EH (cell line): ENCODE measurements at regions not wholly inside any gene's neighbourhood (a gene's known extent, or its start where the extent isn't known, plus 50 kb on each side); places are given as distances from the start of the nearest gene placed in this dataset.

ENCODE experiments used
- DNase-seq: peaks from one replicate; pipeline ENCODE4 v3.0.0-alpha.2; 2015; ENCODE audit warnings: low read depth

DNA sequence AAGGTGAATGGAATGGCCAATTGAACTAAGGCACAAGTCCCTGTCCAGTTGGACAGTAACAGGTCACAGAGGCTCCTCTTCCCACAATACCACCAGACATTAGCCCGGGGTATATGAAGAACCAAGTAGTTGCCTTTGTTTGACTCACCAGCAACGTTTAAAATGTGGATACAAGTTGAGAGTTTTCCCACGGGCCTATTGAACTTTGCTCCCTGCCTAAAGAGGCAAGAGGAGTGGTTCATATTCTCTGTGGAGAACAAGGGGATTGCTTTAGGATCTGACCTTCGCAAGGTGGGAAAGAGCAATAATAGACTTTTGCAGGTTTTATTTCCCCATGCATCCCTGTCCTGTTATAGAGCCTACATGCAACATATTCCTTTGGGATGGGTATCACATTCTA lies 177.2 kb downstream of the POU4F1 start:
- DNase-seq, result no peak

DNA sequence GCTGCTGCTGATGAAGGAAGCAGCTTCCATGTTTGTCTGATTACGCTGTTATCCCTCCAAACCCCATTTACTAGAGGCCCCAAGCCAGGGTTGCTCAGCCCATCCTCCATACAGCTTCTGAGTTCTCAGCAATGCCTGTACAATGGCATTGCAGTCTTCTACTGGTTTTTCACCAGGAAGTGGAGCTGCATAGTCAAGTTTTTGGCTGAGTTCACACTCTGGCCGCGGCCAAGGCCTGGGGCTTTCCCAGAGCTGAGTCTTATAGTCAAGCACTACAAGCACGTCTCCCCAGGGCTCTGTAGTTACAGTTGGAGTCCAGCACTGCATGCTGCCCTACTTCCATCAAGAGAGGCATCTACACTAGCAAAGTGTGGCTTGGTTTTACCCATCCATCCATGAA lies 182.5 kb downstream of the POU4F1 start:
- DNase-seq, result no peak

DNA sequence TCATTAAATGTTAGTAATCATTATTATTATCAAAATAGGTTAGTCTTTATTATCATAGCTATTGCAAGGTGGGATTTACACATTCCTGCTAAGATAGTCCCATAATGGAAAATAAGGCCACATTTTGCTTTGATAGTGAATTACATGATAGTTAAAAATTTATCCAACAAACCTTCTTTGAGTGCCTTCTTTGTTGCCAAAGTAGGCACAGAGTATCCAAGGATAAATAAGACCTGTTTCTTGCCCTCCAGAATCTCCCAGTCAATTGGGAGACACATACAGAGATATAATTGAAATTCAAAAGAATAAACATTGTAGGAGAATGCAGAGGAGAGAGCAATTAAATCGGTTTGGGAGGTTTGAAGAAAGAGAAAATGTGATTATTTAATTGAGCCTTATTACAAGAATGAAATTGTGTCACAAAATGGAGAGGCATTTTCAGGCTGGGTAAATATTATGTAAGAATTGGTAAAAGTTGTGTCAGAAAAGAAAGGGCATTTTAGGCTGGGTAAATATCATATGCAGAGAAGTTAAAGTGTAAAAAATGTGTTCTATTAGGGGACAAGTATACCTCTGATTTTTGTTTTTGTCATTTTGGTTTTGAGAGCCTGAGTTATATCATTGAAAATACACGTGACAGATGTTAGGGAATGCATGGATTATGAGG lies 189.3 kb downstream of the POU4F1 start:
- DNase-seq, result no peak

DNA sequence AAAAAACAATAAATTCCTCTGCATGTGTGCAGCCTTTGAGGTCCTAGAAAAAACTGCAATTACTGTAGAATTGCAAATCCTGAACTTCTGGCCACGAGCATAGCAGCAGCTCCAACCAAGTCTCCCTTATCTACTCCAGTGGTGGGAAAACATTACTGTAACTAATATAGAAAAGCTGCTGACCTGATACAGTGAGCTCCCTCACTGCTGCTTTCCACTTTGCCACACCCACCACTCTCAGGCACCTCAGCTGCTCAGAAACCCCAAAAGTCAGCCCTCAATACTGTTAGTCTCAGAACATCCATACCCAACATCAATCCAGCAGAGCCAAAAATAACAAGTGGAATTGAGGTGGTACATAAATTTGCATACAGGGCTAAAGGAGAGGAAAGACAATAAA lies 192.5 kb downstream of the POU4F1 start:
- no peak for DNase-seq

DNA sequence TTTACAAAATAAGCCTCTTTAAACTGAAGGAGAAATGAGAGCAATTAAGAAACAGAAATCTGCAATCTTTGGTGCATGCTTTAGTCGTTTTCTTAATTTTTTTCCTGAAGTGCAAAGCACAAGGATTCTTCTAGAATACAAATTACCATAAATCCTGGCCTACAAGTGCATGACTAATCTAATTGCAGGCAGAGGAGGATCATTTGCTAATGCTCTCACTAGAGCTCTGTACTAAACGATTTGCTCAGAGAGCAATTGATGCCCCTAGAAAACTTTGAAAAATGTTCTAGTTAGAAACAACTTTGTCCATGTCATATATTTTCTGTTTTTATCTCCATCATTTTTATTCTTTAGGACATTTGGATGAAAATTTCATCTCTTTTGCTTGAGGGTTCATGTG lies 193.2 kb downstream of the POU4F1 start:
- no peak for DNase-seq

DNA sequence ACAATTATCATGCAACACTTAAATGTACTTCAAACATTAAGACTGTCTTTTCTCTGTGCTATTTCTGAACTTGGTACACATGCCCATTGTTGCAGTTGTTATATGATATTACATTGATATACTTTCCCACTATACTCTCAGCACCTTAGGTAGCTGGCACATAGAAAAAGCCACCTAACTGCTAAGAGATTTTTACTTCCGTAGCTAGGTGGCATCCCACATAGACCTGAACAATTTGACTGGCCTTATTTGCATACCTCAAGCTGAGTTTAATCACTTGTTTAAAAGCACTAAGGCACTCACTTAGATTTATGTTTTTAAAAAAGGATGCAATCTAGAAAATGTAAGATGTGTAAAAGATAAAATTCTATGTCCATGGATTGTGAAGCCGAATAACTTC lies 194.2 kb downstream of the POU4F1 start:
- no peak for DNase-seq

DNA sequence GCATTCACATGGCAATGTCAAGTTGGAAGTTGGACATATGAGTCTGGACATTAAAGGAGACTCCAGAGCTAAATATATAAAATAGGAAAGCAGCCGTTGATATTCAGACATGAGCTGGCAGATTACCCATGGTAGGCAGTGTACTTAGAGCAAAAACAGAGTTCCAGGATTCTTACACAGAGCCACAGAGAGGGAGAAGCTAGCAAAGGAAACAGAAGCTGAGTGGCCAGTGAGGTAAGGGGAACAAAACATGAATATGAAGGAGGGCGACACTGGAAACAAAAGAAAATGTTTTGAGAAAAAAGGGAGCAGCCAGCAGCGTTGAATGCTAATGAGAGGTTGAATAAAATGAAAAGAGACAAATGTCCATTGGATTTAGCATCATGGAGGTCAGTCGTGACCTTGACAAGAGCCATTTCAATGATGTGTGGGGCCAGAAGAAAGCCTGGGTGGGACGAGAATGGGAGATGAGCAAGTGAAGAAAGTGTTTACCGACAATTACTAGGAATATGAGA lies 198.4 kb downstream of the POU4F1 start:
- DNase-seq, result no peak

DNA sequence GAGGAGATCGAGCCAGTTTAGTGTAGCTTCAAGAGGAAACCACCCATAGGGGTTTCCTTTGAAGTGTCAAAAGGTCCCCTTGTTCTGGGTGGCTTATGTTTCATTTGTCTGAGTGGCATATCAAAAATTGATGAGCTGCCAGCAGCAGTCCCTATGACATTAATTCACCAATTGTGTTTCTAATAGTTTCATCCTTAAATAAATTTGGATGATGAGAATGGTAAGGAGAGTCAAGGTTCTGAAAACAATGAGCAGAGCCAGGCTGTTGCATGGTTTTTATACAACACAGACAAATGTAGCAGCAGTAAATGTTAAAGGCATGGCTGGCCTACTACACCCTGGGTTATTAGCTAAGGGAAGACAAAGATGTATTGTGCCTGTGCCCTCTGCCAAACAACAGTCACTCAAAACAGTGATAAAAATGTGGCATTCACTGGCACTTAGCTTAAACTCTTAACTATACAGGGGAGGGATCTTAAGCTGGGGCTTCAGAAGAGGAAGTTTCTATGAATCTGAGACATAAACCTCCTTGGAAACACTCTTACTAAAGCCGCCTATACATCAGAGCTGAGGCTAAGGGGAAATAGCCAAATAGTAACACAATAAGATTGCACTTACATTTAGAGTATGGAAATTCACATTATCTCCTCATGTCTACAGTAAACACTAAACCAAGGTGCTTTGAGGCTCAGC lies 200.5 kb downstream of the POU4F1 start:
- no peak for DNase-seq

DNA sequence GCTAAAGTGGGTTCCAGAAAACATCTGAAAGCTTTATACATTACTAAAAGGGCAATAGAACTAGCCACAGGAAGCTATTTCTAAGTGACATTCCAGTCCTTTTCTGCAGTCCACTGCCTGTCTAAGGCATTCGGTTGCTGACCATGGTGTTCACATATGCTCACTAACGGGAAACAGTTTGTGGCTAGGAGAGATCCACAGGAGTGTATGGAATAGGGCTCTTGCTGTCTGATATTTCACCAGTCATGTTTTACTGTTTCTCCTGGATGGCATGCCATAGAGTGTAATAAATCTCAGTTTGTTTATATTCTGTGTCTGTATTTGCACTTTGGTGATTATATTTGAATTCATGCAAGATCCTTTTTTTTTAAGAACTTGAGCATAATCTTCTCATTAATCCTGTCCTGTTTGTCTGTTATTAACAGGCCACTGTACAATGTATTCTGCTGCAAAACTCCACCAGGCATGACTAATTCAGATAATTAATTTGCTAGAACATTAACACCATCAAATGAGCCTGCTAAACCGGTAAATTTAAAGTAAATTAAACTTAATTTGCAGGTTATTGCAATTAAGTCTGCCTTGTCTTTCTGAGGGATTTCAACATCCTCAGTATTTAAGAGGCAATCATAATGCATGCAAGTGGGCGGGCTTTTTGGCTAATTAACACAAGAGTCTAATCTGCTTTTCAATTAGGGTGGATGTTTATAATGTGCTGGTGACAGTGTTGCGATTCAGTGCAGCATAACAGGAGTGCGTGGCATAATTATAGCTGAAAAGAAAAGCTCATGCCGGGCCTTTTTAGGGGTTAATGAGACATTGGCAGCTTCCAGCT lies 201.3 kb downstream of the POU4F1 start:
- DNase-seq, result no peak

DNA sequence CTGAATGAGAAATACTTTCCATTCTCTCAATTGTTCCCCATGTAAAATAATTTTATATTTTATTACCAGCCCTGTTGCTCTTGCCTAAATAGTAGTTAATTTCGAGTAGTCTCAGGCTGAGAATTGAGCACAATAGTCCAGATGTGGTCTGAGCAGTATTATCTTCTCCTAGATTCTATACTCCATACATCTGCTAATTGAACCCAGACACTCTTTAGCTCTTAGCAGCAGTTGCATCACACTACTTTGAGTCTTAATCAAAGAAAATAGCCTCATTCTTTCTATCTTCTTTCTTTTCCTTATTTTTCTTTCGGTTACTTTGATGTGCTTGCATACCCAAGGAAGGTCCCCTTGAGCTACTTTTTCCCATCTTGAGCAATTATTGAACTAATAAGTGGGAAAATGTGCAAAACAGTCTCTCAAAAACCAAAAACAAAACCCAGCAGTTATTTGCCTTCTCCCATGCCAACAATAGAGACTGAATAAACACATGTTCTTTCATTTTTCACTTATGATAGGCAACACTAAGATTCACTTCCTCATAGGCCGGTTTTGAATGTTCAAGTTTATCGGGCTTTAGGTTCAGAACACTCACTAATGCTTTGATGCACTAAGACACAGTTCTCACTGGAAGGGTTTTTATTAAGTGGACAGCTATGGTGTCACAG lies 204.5 kb downstream of the POU4F1 start:
- DNase-seq, result no peak

DNA sequence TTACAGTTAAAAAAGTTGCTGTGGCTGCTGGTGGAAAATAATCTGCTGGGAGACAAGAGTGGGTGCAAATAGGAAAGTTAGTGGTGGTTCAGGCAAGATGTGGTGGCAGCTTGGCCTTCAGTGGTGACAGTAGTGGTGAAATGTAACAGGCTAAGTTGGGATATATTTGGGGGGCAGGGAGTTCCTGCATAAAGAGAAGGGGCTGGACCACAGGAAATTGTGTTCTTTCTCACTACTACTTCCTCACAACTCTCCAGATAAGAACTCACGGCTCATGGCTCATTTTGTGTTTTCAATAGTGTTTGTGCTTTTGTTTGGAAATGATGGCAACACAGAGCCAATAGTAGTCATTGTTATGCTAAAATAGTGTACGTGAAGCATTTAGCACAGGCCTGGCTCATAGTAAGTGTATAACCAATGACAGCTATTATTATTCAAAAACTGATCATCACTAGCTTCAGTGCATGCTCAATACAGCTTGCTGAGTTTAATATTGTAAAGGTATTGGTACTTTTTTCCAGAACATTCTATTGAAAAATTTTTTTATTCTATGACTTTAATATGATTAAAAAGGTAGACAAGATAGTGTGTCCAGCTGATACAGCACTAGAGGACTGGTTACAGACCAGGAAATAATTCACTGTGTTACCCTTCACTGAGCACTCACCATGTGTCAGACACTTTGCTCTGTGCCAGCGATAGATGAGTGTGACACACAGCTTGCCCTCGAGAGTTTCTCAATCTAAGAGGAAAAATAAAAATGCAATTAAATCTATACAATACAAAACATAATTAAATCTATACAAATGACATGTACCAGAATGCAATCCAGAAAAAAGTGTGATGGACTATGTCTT lies 209.8 kb downstream of the POU4F1 start:
- no peak for DNase-seq

DNA sequence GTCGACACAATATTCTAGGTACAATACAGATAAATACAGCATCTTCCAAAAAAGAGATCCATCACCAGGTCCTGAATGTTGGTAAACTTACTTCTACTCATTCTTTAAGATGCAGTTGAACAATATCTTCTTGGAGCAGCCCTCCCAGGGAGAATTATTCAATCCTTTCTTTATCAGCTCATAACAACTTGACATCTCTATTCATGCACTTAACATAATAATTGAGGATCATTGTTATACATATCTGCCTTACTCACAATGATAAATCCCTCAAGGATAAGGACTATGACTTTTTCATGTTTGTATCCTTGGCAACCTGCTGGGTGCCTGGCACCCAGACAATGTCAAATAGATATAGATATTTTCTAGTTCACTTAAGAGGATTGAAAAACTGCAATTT lies 219.5 kb downstream of the POU4F1 start:
- DNase-seq, result no peak

DNA sequence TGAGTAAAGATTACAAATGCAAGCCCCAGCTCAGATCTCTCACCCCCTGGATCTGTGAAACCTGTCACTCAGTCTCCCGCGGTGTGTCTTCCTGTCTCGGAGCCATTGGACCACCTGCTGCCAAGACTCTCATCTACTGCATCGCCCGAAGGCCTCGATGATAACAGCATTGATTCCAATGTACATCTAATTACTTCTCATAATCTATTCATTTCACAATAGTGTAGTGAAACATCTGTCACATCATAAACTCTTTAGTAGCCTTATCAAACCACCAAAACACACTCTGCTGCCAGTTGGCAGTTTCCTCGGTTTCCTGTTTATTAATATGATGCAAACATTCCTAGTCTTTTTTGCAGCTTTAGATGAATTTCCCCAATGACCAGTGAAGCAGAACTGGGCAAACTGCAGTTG lies 220.3 kb downstream of the POU4F1 start:
- no peak for DNase-seq

DNA sequence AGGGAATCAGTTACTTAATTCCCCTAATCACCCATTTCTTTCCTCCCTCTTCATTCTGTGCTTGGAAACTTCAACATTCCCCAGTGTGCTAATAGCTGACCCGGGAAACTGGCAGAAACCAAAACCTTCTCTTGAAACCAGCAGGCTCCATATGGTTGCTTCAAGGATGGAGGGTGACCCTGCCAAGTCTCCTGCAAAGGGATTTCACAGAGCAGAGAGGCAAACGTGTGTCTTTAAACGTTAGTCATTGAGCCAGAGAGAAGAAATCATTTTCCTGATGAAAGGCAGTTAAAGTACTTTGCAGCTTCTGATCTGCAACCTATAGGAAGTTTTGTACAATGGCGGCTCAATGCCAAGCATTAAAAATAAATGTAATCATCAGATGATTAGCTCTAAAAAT lies 220.9 kb downstream of the POU4F1 start:
- no peak for DNase-seq

DNA sequence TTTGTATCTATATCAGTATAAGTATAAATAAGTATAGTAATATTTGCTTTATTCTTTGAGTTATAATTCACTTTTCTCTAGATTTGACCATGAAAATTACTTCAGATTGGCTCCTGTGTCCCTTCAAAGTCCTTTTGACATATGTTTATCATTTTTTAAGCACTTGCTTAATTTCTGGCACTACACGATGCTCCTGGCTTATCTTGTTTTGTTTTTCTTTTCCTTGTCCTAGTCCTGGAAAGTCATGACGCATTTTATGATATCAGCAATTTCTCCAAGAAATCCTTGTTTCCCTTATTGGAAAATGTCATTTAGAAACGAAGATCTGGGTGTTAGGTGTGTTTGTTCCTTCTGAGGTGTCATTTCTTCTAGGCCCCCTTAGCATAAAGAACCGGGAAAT lies 226.5 kb downstream of the POU4F1 start:
- DNase-seq, result no peak

DNA sequence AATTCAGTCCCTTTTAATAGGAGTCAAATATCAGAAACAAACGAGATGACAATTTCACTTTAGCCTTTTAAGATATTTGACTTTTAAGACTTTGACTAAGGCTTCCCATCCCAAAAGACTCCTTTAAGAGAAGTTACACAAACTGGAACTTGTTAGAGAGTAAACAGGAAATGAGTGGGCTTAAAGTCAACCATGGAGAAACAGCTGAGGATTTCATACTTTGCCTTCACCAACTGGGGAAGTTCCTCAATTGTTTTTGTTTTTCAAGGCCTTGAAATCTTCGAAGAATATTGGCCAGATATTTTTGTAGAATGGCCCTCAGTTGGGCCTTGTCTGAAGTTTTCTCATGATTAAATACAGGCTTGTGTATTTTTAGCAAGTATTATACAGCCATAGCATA lies 227.3 kb downstream of the POU4F1 start:
- DNase-seq, result no peak

DNA sequence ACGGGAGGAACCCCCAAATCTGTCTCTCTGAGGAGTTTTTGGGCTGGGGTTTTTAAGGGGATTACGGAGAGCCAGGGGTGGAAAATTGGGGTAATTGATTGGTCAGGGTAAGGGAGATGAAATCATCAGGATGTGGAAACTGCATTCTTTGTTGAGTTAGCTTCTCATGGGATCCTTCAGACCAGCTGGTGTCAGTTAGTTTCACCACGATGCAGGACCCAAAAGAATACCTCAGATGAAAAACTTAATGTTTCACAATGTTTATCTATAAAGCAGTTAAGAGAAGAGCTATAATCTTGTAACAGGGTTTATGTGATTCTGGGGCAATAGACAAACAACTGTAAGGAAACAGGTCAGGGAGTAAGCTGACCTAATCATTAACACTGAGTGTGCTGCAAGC lies 230.8 kb downstream of the POU4F1 start:
- no peak for DNase-seq

DNA sequence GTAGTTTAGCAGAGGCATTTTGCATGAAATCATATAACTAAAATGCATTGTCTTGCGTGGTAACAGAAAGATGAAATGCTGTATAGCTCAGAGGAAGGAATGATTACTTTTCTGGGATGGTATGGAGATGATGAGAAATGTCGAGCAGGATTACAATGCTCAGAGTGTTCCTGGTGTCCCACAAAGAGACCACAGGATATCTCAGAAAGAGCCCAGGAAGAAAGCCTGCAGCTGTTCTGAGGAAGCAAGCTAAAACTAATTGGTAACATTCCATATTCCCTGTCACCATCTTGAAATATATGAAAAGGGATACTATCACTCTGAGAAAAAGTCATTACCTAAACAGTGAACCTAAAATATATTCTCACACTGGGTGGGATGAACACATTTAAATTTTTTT lies 233.1 kb downstream of the POU4F1 start:
- DNase-seq, result no peak

DNA sequence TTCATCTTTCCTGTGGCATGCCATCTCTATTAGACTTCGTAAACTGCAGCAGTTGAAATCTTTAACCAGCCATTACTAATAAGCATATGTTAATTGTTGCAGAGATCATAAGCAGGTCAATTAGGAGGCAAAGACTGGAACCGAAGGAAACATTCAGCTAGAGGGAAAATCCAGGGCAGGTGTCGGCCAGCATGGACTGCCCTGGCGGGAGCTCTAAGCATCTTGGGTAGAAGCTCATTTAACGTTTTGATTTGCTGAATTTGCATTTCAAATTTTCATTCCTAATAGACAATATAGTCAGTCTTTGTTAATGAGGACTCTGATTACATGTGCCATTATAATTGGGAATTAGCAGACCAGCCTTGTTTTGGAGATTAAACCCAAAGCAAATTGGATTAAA lies 238.6 kb downstream of the POU4F1 start:
- DNase-seq, result no peak

DNA sequence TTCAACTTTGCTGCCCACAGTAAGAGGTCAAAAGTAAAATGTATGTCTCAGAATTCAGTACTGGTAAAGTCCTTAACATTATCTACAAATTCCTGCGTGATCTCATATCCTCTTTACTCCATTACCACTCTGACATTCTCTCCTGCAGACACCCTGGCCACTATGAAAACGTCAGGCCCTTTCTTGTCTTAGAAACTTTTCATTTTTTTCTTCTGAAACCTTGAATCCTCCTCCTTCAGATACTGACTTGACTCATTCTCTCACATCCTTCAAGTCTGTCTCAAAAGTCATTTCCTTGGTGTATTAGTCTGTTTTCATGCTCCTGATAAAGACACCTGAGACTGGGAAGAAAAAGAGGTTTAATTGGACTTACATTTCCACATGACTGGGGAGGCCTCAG lies 262.3 kb downstream of the POU4F1 start:
- no peak for DNase-seq

DNA sequence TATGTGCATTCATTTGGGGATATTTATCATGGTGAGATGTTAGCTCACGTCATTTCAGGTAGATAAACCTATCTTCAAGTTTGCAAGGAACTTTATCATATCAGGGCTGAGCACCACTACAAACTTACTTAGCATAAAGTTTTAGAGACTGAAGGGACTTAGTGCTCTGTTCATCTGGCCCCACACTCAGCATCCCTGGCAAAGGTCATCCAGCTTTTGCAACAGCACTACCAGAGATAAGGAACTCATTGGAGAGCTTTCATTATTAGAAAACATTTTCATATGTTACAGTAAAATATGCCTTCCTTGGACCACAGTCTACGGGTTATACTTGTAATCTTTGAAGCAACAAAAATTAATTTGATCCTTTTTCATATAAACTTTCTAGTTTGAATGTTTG lies 263.4 kb downstream of the POU4F1 start:
- DNase-seq, result no peak

DNA sequence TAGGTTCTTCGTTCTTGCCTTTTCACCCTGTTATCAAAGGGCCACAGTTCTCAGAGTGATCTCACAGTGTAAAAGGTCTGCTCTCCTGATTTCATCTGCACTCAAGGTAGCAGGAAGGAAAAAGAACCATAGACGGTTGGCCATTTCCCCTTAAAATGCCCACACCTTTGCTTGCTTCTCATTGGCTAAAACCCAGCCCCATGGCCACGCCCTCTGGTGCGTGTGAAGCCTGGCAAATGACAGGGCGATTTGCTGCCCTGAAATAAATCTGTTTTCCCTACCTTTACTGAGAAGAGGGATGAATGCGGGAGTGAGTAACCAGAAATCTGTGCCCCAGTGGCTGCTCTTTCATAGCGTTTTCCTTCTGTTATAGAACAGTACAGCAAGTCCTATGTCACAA lies 269.3 kb downstream of the POU4F1 start:
- DNase-seq, result no peak
